GM23338 (cell line): ENCODE measurements at regions not wholly inside any gene's neighbourhood (a gene's known extent, or its start where the extent isn't known, plus 50 kb on each side); places are given as distances from the start of the nearest gene placed in this dataset.

Source experiments
- ATAC-seq: fragments of 200-7000 bp; cut with Tn5 transposase; 3 replicates; pipeline ENCODE4 v1.9.1; 2020
- DNase-seq: peaks from one replicate; pipeline ENCODE4 v3.0.0-alpha.2; 2015; ENCODE audit warnings: low spot score
- H2AFZ ChIP-seq: fragments of 200-600 bp; sonication (generic); 2 replicates; pipeline ENCODE4 v1.8.0; 2016; ENCODE audit warnings: antibody characterized with exemption, mild to moderate bottlenecking, moderate library complexity
- H3F3A ChIP-seq: fragments of 200-600 bp; sonication (generic); replicated peaks from 2 replicates; pipeline ENCODE4 v1.8.0; 2017; ENCODE audit warnings: antibody characterized with exemption, mixed run types, low read depth
- H3K27ac ChIP-seq: fragments of 200-600 bp; sonication (generic); 2 replicates; pipeline ENCODE4 v1.6.1; 2016; ENCODE audit warnings: low read depth
- H3K27me3 ChIP-seq: fragments of 200-600 bp; sonication (generic); 2 replicates; pipeline ENCODE4 v1.8.0; 2016; ENCODE audit warnings: mild to moderate bottlenecking, mixed run types, moderate library complexity; ENCODE audit not compliant: insufficient read depth
- H3K36me3 ChIP-seq: fragments of 200-600 bp; sonication (generic); 2 replicates; pipeline ENCODE4 v1.8.0; 2016; ENCODE audit warnings: mild to moderate bottlenecking; ENCODE audit not compliant: insufficient read depth
- H3K4me1 ChIP-seq: fragments of 200-600 bp; sonication (generic); 2 replicates; pipeline ENCODE4 v1.8.0; 2016; ENCODE audit warnings: mild to moderate bottlenecking, moderate library complexity; ENCODE audit not compliant: insufficient read depth
- H3K4me2 ChIP-seq: fragments of 200-600 bp; sonication (generic); 2 replicates; pipeline ENCODE4 v1.7.1; 2017; ENCODE audit warnings: mixed run types
- H3K4me3 ChIP-seq: fragments of 200-600 bp; sonication (generic); 2 replicates; pipeline ENCODE4 v1.6.1; 2016; ENCODE audit warnings: mixed run types
- H3K79me2 ChIP-seq: fragments of 200-600 bp; sonication (generic); replicated peaks from 2 replicates; pipeline ENCODE4 v1.8.0; 2017; ENCODE audit warnings: mild to moderate bottlenecking; ENCODE audit not compliant: insufficient read depth
- H3K9me2 ChIP-seq: fragments of 200-600 bp; sonication (generic); 2 replicates; pipeline ENCODE4 v1.8.0; 2017; ENCODE audit not compliant: insufficient read depth
- H4K20me1 ChIP-seq: fragments of 200-600 bp; sonication (generic); replicated peaks from 2 replicates; pipeline ENCODE4 v1.8.0; 2017; ENCODE audit warnings: mild to moderate bottlenecking; ENCODE audit not compliant: insufficient read depth
- H3K27ac Mint-ChIP-seq: 2 replicates; pipeline ENCODE4 v1.8.0; 2020; ENCODE audit warnings: inconsistent platforms, mild to moderate bottlenecking, moderate library complexity, mixed read lengths
- H3K27me3 Mint-ChIP-seq: 3 replicates; pipeline ENCODE4 v1.8.0; 2022; ENCODE audit warnings: low read depth, mild to moderate bottlenecking, moderate library complexity, mixed read lengths, inconsistent platforms; ENCODE audit not compliant: insufficient read depth, poor library complexity
- H3K36me3 Mint-ChIP-seq: 3 replicates; pipeline ENCODE4 v1.8.0; 2021; ENCODE audit warnings: low read depth, mild to moderate bottlenecking, inconsistent platforms, moderate library complexity, mixed read lengths
- H3K4me1 Mint-ChIP-seq: 3 replicates; pipeline ENCODE4 v1.8.0; 2020; ENCODE audit warnings: mild to moderate bottlenecking, inconsistent platforms, mixed read lengths
- H3K4me3 Mint-ChIP-seq: 3 replicates; pipeline ENCODE4 v1.8.0; 2021; ENCODE audit warnings: moderate library complexity, mild to moderate bottlenecking, inconsistent platforms, mixed read lengths
- H3K9me3 Mint-ChIP-seq: 3 replicates; pipeline ENCODE4 v1.8.0; 2020; ENCODE audit warnings: moderate library complexity, mild to moderate bottlenecking, inconsistent platforms, mixed read lengths
- CREB1 ChIP-seq: fragments of 250-450 bp; sonication (Bioruptor Pico); IDR thresholded peaks from 2 replicates; pipeline ENCODE4 v1.5.0; 2020; ENCODE audit warnings: low read depth, mild to moderate bottlenecking, moderate library complexity
- CTCF ChIP-seq, 2 experiments: fragments of 200-600 bp in 1 of 2; sonication (generic) in 1 of 2; conservative IDR thresholded peaks; 2 replicates each; pipeline versions ENCODE4 v1.5.1 to v1.6.1; 2016 to 2017; ENCODE audit warnings: antibody characterized with exemption in 2 of 2, low read depth in 2 of 2, mild to moderate bottlenecking in 2 of 2, moderate library complexity in 1 of 2
- ETS1 ChIP-seq: IDR thresholded peaks from 2 replicates; pipeline ENCODE4 v1.6.1; 2016; ENCODE audit warnings: antibody characterized with exemption
- EZH2phosphoT487 ChIP-seq: fragments of 200-600 bp; sonication (generic); IDR thresholded peaks from one replicate; pipeline ENCODE4 v1.8.1; 2018; ENCODE audit warnings: antibody characterized with exemption; ENCODE audit not compliant: unreplicated experiment
- JUNB ChIP-seq: IDR thresholded peaks from one replicate; pipeline ENCODE4 v1.6.1; 2016; ENCODE audit warnings: antibody characterized with exemption; ENCODE audit not compliant: unreplicated experiment
- NANOG ChIP-seq: IDR thresholded peaks from 2 replicates; pipeline ENCODE4 v1.6.1; 2016; ENCODE audit warnings: antibody characterized with exemption, borderline replicate concordance
- REST ChIP-seq: IDR thresholded peaks from one replicate; pipeline ENCODE4 v1.6.1; 2018; ENCODE audit warnings: antibody characterized with exemption; ENCODE audit not compliant: unreplicated experiment
- STAT1 ChIP-seq: IDR thresholded peaks from one replicate; pipeline ENCODE4 v1.6.1; 2016; ENCODE audit warnings: antibody characterized with exemption; ENCODE audit not compliant: unreplicated experiment
- ZNF331 ChIP-seq: fragments of 250-450 bp; sonication (Bioruptor Pico); IDR thresholded peaks from 2 replicates; pipeline ENCODE4 v1.5.0; 2020; ENCODE audit warnings: low read depth, mild to moderate bottlenecking, moderate library complexity

- Histone ChIP-seq H3K27me3 (no peaks in the 10 kb centered on the region), H2AFZ (no peak overlapping the region), H3K36me3 (no peaks in the 10 kb centered on the region), H3K4me3 (no peak overlapping the region), H4K20me1 (no peaks in the 10 kb centered on the region), H3K79me2 (no peaks in the 10 kb centered on the region), H3K4me1 (peaks cover 21% of the 10 kb centered on the region), H3F3A (no peaks in the 10 kb centered on the region), H3K4me2 (no peak overlapping the region), H3K9me2 (no peaks in the 10 kb centered on the region), H3K27ac (no peak overlapping the region)
- peaks cover 36% of the 10 kb centered on the region for H3K4me1 Mint-ChIP-seq
- DNase-seq = no peak
- H3K36me3 Mint-ChIP-seq = 0 out of 3 replicates have a peak, but pooled peaks cover 2% of the 10 kb centered on the region
- peaks cover 3% of the 10 kb centered on the region; the same call in 2 of the 3 replicates for H3K9me3 Mint-ChIP-seq
- no peak overlapping the region for H3K27ac Mint-ChIP-seq
- no peak for TF ChIP-seq ZNF331
- TF ChIP-seq STAT1 = no peak
- H3K27me3 Mint-ChIP-seq = peaks cover 3% of the 10 kb centered on the region
- no peak overlapping the region for H3K4me3 Mint-ChIP-seq
- no peak for ATAC-seq
These were observed 1145.5 kb downstream of the CDH11 start for GRCh38 chr16:63976345-63976744.

GRCh38 chr16:63975669-63976068, 1146.2 kb downstream of the CDH11 start:
- Histone ChIP-seq H3K27ac (no peak overlapping the region), H3K4me2 (no peak overlapping the region), H3K27me3 (no peaks in the 10 kb centered on the region), H3K36me3 (no peaks in the 10 kb centered on the region), H4K20me1 (no peaks in the 10 kb centered on the region), H3K4me1 (peaks cover 15% of the 10 kb centered on the region), H3K4me3 (no peak overlapping the region), H3K79me2 (no peaks in the 10 kb centered on the region), H3F3A (no peaks in the 10 kb centered on the region), H2AFZ (no peak overlapping the region), H3K9me2 (no peaks in the 10 kb centered on the region)
- H3K4me3 Mint-ChIP-seq = no peak overlapping the region
- H3K36me3 Mint-ChIP-seq = 0 out of 3 replicates have a peak, but pooled peaks cover 2% of the 10 kb centered on the region
- no peak for TF ChIP-seq ETS1
- TF ChIP-seq STAT1 = no peak
- no peak for TF ChIP-seq CREB1
- DNase-seq (no peak), ATAC-seq (no peak)
- no peak overlapping the region for H3K27ac Mint-ChIP-seq
- peaks cover 3% of the 10 kb centered on the region; the same call in 2 of the 3 replicates for H3K9me3 Mint-ChIP-seq
- peaks cover 29% of the 10 kb centered on the region for H3K4me1 Mint-ChIP-seq
- peaks cover 3% of the 10 kb centered on the region for H3K27me3 Mint-ChIP-seq

GRCh38 chr16:63967966-63968365, 1153.9 kb downstream of the CDH11 start:
- no peaks in the 10 kb centered on the region for H3K9me2 ChIP-seq
- H3K4me3 ChIP-seq = no peak overlapping the region
- no peak overlapping the region for H3K4me2 ChIP-seq
- ATAC-seq (no peak), DNase-seq (no peak)
- Mint-ChIP-seq H3K27ac (no peak overlapping the region), H3K4me1 (no peaks in the 10 kb centered on the region), H3K36me3 (no peaks in the 10 kb centered on the region), H3K27me3 (no peaks in the 10 kb centered on the region), H3K4me3 (no peak overlapping the region), H3K9me3 (no peaks in the 10 kb centered on the region)
- H3K79me2 ChIP-seq = no peaks in the 10 kb centered on the region
- H3K27ac ChIP-seq = no peak overlapping the region
- no peaks in the 10 kb centered on the region for H3K27me3 ChIP-seq
- H3K4me1 ChIP-seq = no peaks in the 10 kb centered on the region
- TF ChIP-seq REST (no peak), STAT1 (no peak), CTCF (conservative IDR thresholded peaks at IDR 0.05; ENCODE audit: low read depth in 2 of 2) (no peak), EZH2phosphoT487 (no peak), NANOG (no peak), JUNB (no peak), ETS1 (no peak)
- no peak overlapping the region for H2AFZ ChIP-seq
- H3F3A ChIP-seq = no peaks in the 10 kb centered on the region
- H4K20me1 ChIP-seq = no peaks in the 10 kb centered on the region
- H3K36me3 ChIP-seq = no peaks in the 10 kb centered on the region
